Endothelial cell of umbilical vein (primary cell): ENCODE measurements at regions not wholly inside any gene's neighbourhood (a gene's known extent, or its start where the extent isn't known, plus 50 kb on each side); places are given as distances from the start of the nearest gene placed in this dataset.

Experiments
- EZH2 ChIP-seq: IDR thresholded peaks from 2 replicates; pipeline ENCODE4 v1.6.1; 2012; ENCODE audit warnings: borderline replicate concordance, low read depth, mild to moderate bottlenecking, moderate library complexity, low read length, inconsistent platforms; ENCODE audit not compliant: severe bottlenecking
- FOS ChIP-seq: IDR thresholded peaks from 2 replicates; pipeline ENCODE4 v1.6.1; 2011; ENCODE audit warnings: mild to moderate bottlenecking, low read length, moderate library complexity, borderline replicate concordance; ENCODE audit not compliant: insufficient read depth
- MAX ChIP-seq: IDR thresholded peaks from 2 replicates; pipeline ENCODE4 v1.6.1; 2011; ENCODE audit not compliant: insufficient read depth, insufficient read length
- MYC ChIP-seq: IDR thresholded peaks from one replicate; pipeline ENCODE4 v1.6.1; 2011; ENCODE audit warnings: mild to moderate bottlenecking, low read depth, low read length
- POLR2A ChIP-seq: IDR thresholded peaks from 2 replicates; pipeline ENCODE4 v1.6.1; 2012; ENCODE audit warnings: low read depth, mild to moderate bottlenecking, control low read depth, low read length
- POLR2AphosphoS5 ChIP-seq: IDR thresholded peaks from 2 replicates; pipeline ENCODE4 v1.6.1; 2012; ENCODE audit warnings: low read depth, mild to moderate bottlenecking, control low read depth, low read length, moderate library complexity; ENCODE audit not compliant: insufficient read depth
- TF ChIP-seq, protein P1 (sequence below), 2 donors: IDR thresholded peaks; 1 replicate in 1 of 2; 2 replicates in 1 of 2; pipeline ENCODE4 v1.5.1; 2011; ENCODE audit warnings: low read length in 2 of 2, mild to moderate bottlenecking in 2 of 2, moderate library complexity in 2 of 2, control low read depth in 1 of 2, inconsistent platforms in 1 of 2, low read depth in 1 of 2; ENCODE audit not compliant: insufficient read depth in 1 of 2; ENCODE audit errors: extremely low read depth in 1 of 2

DNA sequence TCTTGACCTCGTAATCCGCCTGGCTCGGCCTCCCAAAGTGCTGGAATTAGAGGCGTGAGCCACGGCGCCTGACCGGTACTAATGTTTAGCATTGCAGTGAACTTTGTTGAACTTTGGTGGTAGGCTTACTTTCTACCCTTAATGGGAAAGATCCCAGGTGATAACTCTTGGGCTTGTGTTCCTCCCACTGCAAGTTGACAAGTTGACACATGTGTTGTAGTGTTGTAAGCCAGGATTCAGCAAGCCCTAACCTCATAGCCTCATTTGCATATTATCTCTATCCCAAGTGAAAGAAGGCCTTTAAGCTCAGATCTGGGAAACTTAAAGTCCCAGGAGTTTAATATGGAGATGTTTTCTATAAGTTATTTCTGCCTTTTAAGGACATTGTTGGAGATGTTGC lies 80.0 kb upstream of the CLCN4 start:
- TF ChIP-seq, protein P1, sequence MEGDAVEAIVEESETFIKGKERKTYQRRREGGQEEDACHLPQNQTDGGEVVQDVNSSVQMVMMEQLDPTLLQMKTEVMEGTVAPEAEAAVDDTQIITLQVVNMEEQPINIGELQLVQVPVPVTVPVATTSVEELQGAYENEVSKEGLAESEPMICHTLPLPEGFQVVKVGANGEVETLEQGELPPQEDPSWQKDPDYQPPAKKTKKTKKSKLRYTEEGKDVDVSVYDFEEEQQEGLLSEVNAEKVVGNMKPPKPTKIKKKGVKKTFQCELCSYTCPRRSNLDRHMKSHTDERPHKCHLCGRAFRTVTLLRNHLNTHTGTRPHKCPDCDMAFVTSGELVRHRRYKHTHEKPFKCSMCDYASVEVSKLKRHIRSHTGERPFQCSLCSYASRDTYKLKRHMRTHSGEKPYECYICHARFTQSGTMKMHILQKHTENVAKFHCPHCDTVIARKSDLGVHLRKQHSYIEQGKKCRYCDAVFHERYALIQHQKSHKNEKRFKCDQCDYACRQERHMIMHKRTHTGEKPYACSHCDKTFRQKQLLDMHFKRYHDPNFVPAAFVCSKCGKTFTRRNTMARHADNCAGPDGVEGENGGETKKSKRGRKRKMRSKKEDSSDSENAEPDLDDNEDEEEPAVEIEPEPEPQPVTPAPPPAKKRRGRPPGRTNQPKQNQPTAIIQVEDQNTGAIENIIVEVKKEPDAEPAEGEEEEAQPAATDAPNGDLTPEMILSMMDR (IDR thresholded peaks at IDR 0.05; ENCODE audit: extremely low read depth in 1 of 2, insufficient read depth in 1 of 2, low read depth in 1 of 2, low read length in 2 of 2): no peak
- TF ChIP-seq EZH2 (no peak), MYC (no peak), POLR2AphosphoS5 (no peak), POLR2A (no peak), FOS (no peak), MAX (no peak)
